Ascending aorta (tissue), 2 donors: ENCODE measurements at regions not wholly inside any gene's neighbourhood (a gene's known extent, or its start where the extent isn't known, plus 50 kb on each side); places are given as distances from the start of the nearest gene placed in this dataset.

Experiments
- DNase-seq, 2 donors: peaks; one replicate each; pipeline ENCODE4 v3.0.0-alpha.2; 2019; ENCODE audit warnings: low spot score in 2 of 2
- H3K27ac ChIP-seq, 2 donors: fragments of 200-600 bp; sonication (generic); one replicate each; pipeline ENCODE4 v1.5.1; 2016 to 2017; ENCODE audit warnings: mild to moderate bottlenecking in 1 of 2
- H3K27me3 ChIP-seq: fragments of 200-600 bp; sonication (generic); one replicate; pipeline ENCODE4 v1.5.1; 2017
- H3K36me3 ChIP-seq, 2 donors: fragments of 200-600 bp; sonication (generic); one replicate each; pipeline ENCODE4 v1.5.1; 2016
- H3K4me1 ChIP-seq, 2 donors: fragments of 200-600 bp; sonication (generic); one replicate each; pipeline ENCODE4 v1.5.1; 2016 to 2017; ENCODE audit warnings: mild to moderate bottlenecking in 1 of 2
- H3K4me3 ChIP-seq, 2 donors: fragments of 200-600 bp; sonication (generic); one replicate each; pipeline ENCODE4 v1.5.1; 2016 to 2017; ENCODE audit warnings: mild to moderate bottlenecking in 1 of 2
- H3K9me3 ChIP-seq, 2 donors: fragments of 200-600 bp; sonication (generic); one replicate each; pipeline ENCODE4 v1.5.1; 2016
- CTCF ChIP-seq, 3 experiments: fragments of 200-600 bp in 2 of 3; fragments of 450-650 bp in 1 of 3; sonication (generic) in 2 of 3; IDR thresholded peaks; one replicate each; pipeline ENCODE4 v1.5.1; 2016 to 2019; ENCODE audit warnings: antibody characterized with exemption in 3 of 3, mild to moderate bottlenecking in 1 of 3, moderate library complexity in 1 of 3
- intact Hi-C: fragments of 100-400 bp; cut with DNase I; formaldehyde crosslinking; loops from one replicate; pipeline ENCODE4 v1.15.1; 2023

GRCh38 chr17:13740686-13741085, 139.0 kb upstream of the HS3ST3A1 start:
- Histone ChIP-seq H3K36me3 (no peaks in the 10 kb centered on the region), H3K4me1 (no peaks in the 10 kb centered on the region), H3K4me3 (no peak overlapping the region), H3K9me3 (no peaks in the 10 kb centered on the region), H3K27me3 (no peaks in the 10 kb centered on the region), H3K27ac (no peak overlapping the region)
- no peak for TF ChIP-seq CTCF (IDR thresholded peaks at IDR 0.05)
- DNase-seq: no peak
- intact Hi-C loops: no loop called here

DNA sequence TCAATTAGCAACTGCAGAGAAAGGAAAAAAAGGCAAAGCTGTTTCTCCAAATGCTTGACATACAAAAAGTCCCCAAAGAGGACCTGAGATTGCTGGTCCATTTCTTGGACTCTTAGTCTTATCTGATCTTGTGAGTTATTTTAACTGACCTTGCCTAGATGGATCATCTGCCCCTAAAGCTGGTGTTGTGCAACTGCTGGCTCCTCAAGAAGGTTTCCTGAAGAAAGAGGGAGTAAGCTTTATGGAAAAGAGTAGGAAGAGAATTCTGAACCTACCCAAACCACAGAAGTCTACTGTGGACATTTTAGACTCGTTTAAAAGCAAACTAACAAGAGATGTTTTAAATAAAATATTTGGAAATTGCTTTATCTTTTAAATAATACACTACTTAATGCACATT, 140.0 kb upstream of the HS3ST3A1 start:
- no peak for TF ChIP-seq CTCF (IDR thresholded peaks at IDR 0.05)
- no peak for DNase-seq

GRCh38 chr17:13743906-13744305, 142.2 kb upstream of the HS3ST3A1 start:
- H3K4me3 ChIP-seq: no peak overlapping the region
- H3K4me1 ChIP-seq: no peaks in the 10 kb centered on the region
- intact Hi-C loops: no loop called here
- H3K9me3 ChIP-seq: no peaks in the 10 kb centered on the region
- no peak for DNase-seq
- TF ChIP-seq CTCF (IDR thresholded peaks at IDR 0.05): no peak
- no peaks in the 10 kb centered on the region for H3K36me3 ChIP-seq
- no peak overlapping the region for H3K27ac ChIP-seq
- H3K27me3 ChIP-seq: no peaks in the 10 kb centered on the region

More for the DNA sequence above, 140.0 kb upstream of the HS3ST3A1 start:
- H3K36me3 ChIP-seq: no peaks in the 10 kb centered on the region
- no peaks in the 10 kb centered on the region for H3K4me1 ChIP-seq
- H3K27me3 ChIP-seq: no peaks in the 10 kb centered on the region
- no peaks in the 10 kb centered on the region for H3K9me3 ChIP-seq
- intact Hi-C loops: no loop called here
- no peak overlapping the region for H3K4me3 ChIP-seq
- no peak overlapping the region for H3K27ac ChIP-seq

GRCh38 chr17:13746404-13746803, 144.7 kb upstream of the HS3ST3A1 start:
- no peak overlapping the region for H3K27ac ChIP-seq
- H3K9me3 ChIP-seq: no peaks in the 10 kb centered on the region
- H3K36me3 ChIP-seq: no peaks in the 10 kb centered on the region
- intact Hi-C loops: no loop called here
- H3K27me3 ChIP-seq: no peaks in the 10 kb centered on the region
- no peak for TF ChIP-seq CTCF (IDR thresholded peaks at IDR 0.05)
- DNase-seq: no peak
- H3K4me1 ChIP-seq: no peaks in the 10 kb centered on the region
- no peak overlapping the region for H3K4me3 ChIP-seq

DNA sequence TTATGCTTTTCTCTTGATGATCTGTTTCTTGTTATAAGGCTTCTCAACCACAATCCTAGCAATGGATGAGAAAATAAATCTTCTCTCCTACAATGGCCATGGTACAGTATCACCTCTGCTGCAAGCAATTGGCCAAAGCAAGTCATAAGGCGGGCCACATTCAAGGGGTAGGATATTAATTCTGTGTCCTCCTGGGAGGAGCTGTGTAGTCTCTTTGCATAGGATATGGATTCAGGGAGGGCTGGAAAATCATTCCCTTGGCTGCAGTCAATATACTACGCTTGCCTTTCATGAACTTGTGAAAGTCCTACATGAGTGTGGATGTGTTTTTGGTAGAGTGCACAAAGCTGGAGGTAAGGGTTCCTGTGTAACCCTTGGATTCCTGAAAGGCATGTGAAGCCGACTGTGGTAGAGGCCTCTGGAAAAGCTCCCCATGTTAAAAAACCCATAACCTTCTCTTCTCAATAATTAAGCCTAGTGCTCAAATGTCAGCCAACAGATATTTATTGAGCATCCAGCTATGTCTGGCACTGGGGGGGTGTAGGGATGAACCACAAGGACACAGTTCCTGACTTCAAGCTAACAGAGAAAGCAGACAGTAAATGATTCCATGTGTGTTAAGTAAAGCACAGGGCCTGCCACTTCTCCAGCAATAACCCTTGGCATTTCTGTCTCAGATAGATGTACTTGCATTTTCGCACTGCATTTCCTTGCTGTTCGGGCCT, 147.6 kb upstream of the HS3ST3A1 start:
- H3K27me3 ChIP-seq: no peaks in the 10 kb centered on the region
- H3K4me3 ChIP-seq: no peak overlapping the region
- H3K9me3 ChIP-seq: no peaks in the 10 kb centered on the region
- no peaks in the 10 kb centered on the region for H3K36me3 ChIP-seq
- intact Hi-C loops: no loop called here
- no peak for TF ChIP-seq CTCF (IDR thresholded peaks at IDR 0.05)
- H3K27ac ChIP-seq: no peak overlapping the region
- DNase-seq: no peak
- no peaks in the 10 kb centered on the region for H3K4me1 ChIP-seq

- Histone ChIP-seq H3K36me3 (no peaks in the 10 kb centered on the region), H3K4me3 (no peak overlapping the region), H3K27ac (no peak overlapping the region), H3K4me1 (no peaks in the 10 kb centered on the region), H3K9me3 (no peaks in the 10 kb centered on the region), H3K27me3 (no peaks in the 10 kb centered on the region)
- TF ChIP-seq CTCF (IDR thresholded peaks at IDR 0.05): no peak
- intact Hi-C loops: no loop called here
- DNase-seq: no peak
Observed at GRCh38 chr17:13749891-13750235, 148.1 kb upstream of the HS3ST3A1 start.
